ENCODE measurements at regions not wholly inside any gene's neighbourhood (a gene's known extent, or its start where the extent isn't known, plus 50 kb on each side); places are given as distances from the start of the nearest gene placed in this dataset.

DNA sequence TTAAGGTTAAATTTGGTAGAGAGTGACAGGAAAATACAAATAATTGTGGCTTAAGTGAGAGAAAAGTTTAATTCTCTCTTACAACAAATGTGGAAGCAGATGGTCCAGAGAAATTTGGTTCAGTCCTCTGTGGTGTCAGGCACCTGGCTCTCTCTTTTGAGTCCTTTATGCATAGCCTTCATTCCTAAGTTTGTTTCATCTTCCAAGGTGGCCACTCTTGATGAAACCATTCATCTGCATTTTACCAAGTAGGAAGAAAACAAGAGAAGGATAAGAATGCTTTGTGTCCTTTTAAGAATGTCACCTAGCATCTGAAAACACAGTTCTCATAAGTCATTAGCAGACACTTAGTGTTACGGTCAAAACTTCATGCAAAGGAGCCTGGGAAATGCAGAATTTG, 442.5 kb downstream of the CCER1 start:
- DNase-seq, result no peak
- no peaks in the 10 kb centered on the region for H3K27me3 ChIP-seq
- intact Hi-C loops (cut with DNase I; ENCODE audit: low total_unique reads), result no loop called here
- peaks cover 0 to 9% (median 0%) of the 10 kb centered on the region in 4 donors for H3K4me1 ChIP-seq
- no peak overlapping the region for H3K27ac ChIP-seq
- WGBS, 5 donors, result 86 to 95% (median 93%) methylated on average over 1 of the region's 1 CpG
- H3K9me3 ChIP-seq, result no peaks in the 10 kb centered on the region
- H3K4me3 ChIP-seq, result no peak overlapping the region
- H3K36me3 ChIP-seq, result no peaks in the 10 kb centered on the region
- TF ChIP-seq POLR2A (IDR thresholded peaks at IDR 0.05) (no peak), EP300 (IDR thresholded peaks at IDR 0.05) (no peak), POLR2AphosphoS5 (IDR thresholded peaks at IDR 0.05) (no peak)
- TF ChIP-seq, protein P1, sequence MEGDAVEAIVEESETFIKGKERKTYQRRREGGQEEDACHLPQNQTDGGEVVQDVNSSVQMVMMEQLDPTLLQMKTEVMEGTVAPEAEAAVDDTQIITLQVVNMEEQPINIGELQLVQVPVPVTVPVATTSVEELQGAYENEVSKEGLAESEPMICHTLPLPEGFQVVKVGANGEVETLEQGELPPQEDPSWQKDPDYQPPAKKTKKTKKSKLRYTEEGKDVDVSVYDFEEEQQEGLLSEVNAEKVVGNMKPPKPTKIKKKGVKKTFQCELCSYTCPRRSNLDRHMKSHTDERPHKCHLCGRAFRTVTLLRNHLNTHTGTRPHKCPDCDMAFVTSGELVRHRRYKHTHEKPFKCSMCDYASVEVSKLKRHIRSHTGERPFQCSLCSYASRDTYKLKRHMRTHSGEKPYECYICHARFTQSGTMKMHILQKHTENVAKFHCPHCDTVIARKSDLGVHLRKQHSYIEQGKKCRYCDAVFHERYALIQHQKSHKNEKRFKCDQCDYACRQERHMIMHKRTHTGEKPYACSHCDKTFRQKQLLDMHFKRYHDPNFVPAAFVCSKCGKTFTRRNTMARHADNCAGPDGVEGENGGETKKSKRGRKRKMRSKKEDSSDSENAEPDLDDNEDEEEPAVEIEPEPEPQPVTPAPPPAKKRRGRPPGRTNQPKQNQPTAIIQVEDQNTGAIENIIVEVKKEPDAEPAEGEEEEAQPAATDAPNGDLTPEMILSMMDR (IDR thresholded peaks at IDR 0.05), result no peak

DNA sequence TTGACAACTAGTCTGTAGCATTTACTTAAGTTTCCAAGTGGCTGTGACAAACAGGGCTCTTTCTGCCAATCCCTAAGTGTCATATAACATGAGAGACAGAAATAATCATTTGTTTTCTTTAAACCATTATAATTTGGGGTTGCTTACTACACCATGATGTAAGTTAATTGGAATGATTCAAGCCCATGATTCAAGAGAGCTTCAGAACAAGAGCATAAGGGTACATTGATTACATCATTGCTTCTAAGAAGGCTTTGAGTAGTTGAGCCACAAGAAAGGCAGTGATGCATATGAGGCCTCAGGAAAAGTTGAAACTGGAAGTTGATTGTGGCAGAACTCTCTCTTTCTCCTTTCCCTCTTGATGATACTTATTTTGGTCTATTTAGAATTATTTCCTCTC, 444.0 kb downstream of the CCER1 start:
- TF ChIP-seq, protein P1 (IDR thresholded peaks at IDR 0.05), result no peak
- TF ChIP-seq POLR2AphosphoS5 (IDR thresholded peaks at IDR 0.05) (no peak), EP300 (IDR thresholded peaks at IDR 0.05) (no peak), POLR2A (IDR thresholded peaks at IDR 0.05) (no peak)
- Histone ChIP-seq H3K9me3 (no peaks in the 10 kb centered on the region), H3K27me3 (no peaks in the 10 kb centered on the region), H3K36me3 (no peaks in the 10 kb centered on the region), H3K27ac (no peak overlapping the region), H3K4me1 (peaks cover 0 to 9% (median 0%) of the 10 kb centered on the region in 4 donors), H3K4me3 (no peak overlapping the region)
- intact Hi-C loops (cut with DNase I; ENCODE audit: low total_unique reads), result no loop called here
- no peak for DNase-seq

DNA sequence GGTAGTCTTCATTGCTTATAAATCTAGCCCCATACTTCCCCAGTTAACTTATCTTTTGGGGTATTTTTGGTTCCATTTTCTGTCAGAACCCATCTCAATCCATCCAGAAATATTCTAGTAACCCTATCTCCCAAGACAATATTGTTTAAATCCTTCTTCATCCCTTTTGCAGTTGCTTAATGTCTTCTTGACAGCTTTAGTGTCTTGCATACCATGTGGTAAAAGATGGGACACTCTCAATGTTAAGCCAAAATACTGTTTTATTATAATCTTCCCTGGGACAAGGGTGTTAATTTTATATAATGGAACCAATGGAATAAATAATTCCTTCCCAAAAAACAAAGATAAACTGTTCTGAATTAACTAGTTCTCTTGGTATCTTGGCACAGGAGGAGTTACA, 450.2 kb downstream of the CCER1 start:
- Histone ChIP-seq H3K4me1 (no peaks in the 10 kb centered on the region), H3K36me3 (no peaks in the 10 kb centered on the region), H3K9me3 (no peaks in the 10 kb centered on the region), H3K27ac (no peak overlapping the region), H3K27me3 (no peaks in the 10 kb centered on the region), H3K4me3 (no peak overlapping the region)
- TF ChIP-seq, protein P1 (IDR thresholded peaks at IDR 0.05), result no peak
- intact Hi-C loops (cut with DNase I; ENCODE audit: low total_unique reads), result no loop called here
- no peak for DNase-seq

DNA sequence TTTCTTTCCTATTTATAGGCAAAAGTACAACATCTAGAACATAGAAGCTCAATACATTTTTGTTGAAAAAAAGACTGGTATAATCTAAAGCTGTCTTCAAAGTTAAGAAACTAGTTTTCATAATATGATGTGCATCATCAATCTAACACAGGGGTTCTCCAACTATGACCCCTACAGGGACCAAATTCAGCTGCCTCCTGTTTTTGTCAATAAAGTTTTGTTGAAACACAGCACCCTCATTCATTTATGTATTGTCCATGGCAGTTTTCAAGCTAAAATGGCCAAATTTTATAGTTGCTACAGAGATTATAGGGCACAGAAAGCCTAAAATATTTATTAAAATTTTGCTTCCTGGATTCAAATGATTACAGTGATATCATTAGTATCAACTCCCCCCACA, 452.9 kb downstream of the CCER1 start:
- Histone ChIP-seq H3K27ac (no peak overlapping the region), H3K9me3 (no peaks in the 10 kb centered on the region), H3K36me3 (no peaks in the 10 kb centered on the region), H3K27me3 (no peaks in the 10 kb centered on the region), H3K4me3 (no peak overlapping the region), H3K4me1 (no peaks in the 10 kb centered on the region)
- TF ChIP-seq, protein P1 (IDR thresholded peaks at IDR 0.05), result no peak
- TF ChIP-seq POLR2A (IDR thresholded peaks at IDR 0.05), result no peak
- no peak for TF ChIP-seq POLR2AphosphoS5 (IDR thresholded peaks at IDR 0.05)
- no peak for TF ChIP-seq EP300 (IDR thresholded peaks at IDR 0.05)
- DNase-seq, result no peak
- intact Hi-C loops (cut with DNase I; ENCODE audit: low total_unique reads), result no loop called here

DNA sequence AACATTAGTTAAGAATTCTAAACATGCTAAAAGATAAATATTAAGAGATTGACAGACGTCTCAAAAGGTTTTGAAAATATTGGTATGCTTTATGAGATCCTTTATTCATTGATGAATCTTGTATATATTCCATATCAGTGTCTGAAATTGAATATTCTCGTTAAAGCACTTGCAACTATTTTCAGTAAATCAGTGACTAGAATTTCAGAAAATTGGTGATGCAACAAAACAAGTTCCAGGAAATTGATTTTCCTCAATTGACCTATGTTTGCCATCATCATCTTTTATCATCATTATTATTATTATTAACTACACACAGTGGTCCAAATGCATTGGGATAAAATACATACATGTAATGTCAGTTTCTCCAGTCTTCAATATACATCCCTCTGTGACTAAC, 453.6 kb downstream of the CCER1 start:
- no peak for DNase-seq
- intact Hi-C loops (cut with DNase I; ENCODE audit: low total_unique reads), result no loop called here
- 59 to 84% (median 66%) methylated on average over 2 of the region's 2 CpGs for WGBS, 5 donors

More for the DNA sequence above, 453.6 kb downstream of the CCER1 start:
- Histone ChIP-seq H3K4me1 (no peaks in the 10 kb centered on the region), H3K27me3 (no peaks in the 10 kb centered on the region), H3K4me3 (no peak overlapping the region), H3K27ac (no peak overlapping the region), H3K9me3 (no peaks in the 10 kb centered on the region), H3K36me3 (no peaks in the 10 kb centered on the region)
- no peak for TF ChIP-seq POLR2AphosphoS5 (IDR thresholded peaks at IDR 0.05)
- TF ChIP-seq, protein P1 (IDR thresholded peaks at IDR 0.05), result no peak
- TF ChIP-seq POLR2A (IDR thresholded peaks at IDR 0.05), result no peak
- no peak for TF ChIP-seq EP300 (IDR thresholded peaks at IDR 0.05)

All from stomach (tissue), 8 donors.